ENCODE measurements at regions not wholly inside any gene's neighbourhood (a gene's known extent, or its start where the extent isn't known, plus 50 kb on each side); places are given as distances from the start of the nearest gene placed in this dataset.

GRCh38 chr2:156845806-156846558 lies 409.8 kb downstream of the GPD2 start:
- no peak overlapping the region for H3K4me3 ChIP-seq (replicated peaks in 1 of 3; ENCODE audit: insufficient read depth in 1 of 3, low read depth in 1 of 3, low read length in 3 of 3)
- no peak overlapping the region for H3K9ac ChIP-seq (replicated peaks; ENCODE audit: extremely low read depth, insufficient read depth, low read length)
- no peaks in the 10 kb centered on the region for H3K27me3 ChIP-seq (ENCODE audit: control insufficient read depth in 2 of 2, insufficient read depth in 2 of 2, low read length in 2 of 2)
- no peaks in the 10 kb centered on the region for H3K9me3 ChIP-seq (replicated peaks; ENCODE audit: control insufficient read depth, insufficient read depth, low read length)
- H3K79me2 ChIP-seq (ENCODE audit: control insufficient read depth, insufficient read depth, low read length): no peaks in the 10 kb centered on the region
- no peak overlapping the region for H3K4me2 ChIP-seq (ENCODE audit: insufficient read depth, low read length)
- dilution Hi-C loops (cut with MboI; ENCODE audit: extremely low pct_ligation_motif_present, low sequenced_read_pairs): no loop called here
- H3K4me1 ChIP-seq (ENCODE audit: control insufficient read depth, extremely low read depth, insufficient read depth, low read length): no peaks in the 10 kb centered on the region
- H3K36me3 ChIP-seq (ENCODE audit: control insufficient read depth in 2 of 2, extremely low read depth in 1 of 2, insufficient read depth in 2 of 2, low read length in 2 of 2): no peaks in the 10 kb centered on the region
- no peak for FAIRE-seq
- intact Hi-C loops (cut with micrococcal nuclease): no loop called here
- no peaks in the 10 kb centered on the region for H4K20me1 ChIP-seq (replicated peaks; ENCODE audit: control insufficient read depth, extremely low read depth, insufficient read depth, low read length)
- CTCF ChIA-PET: interaction anchor here (1.0 kb wide), 1 partner anchor 19 kb away, joined by 3 read pairs; no protein-coding TSS in a partner anchor
- no peak overlapping the region for H2AFZ ChIP-seq (ENCODE audit: low read depth, low read length)
- H3K9me1 ChIP-seq (replicated peaks; ENCODE audit: control insufficient read depth, extremely low read depth, insufficient read depth, low read length): no peaks in the 10 kb centered on the region
- POLR2A ChIA-PET: no interaction called here
- no TSS peak for BruUV-seq (replicated peaks)
- DNase-seq (ENCODE audit: low read depth, low spot score): no peak
- TF ChIP-seq JUN (IDR thresholded peaks at IDR 0.05; ENCODE audit: borderline replicate concordance, insufficient read depth, insufficient read length, low read depth): no peak
- no peak for TF ChIP-seq CTCF (IDR thresholded peaks at IDR 0.05; ENCODE audit: extremely low read depth in 1 of 2, insufficient read depth in 1 of 2, low read depth in 1 of 2, low read length in 2 of 2)
- TF ChIP-seq MYC (IDR thresholded peaks at IDR 0.05; ENCODE audit: low read depth, low read length): no peak
- TF ChIP-seq FOS (IDR thresholded peaks at IDR 0.05; ENCODE audit: borderline replicate concordance, insufficient read depth, low read length): no peak
- TF ChIP-seq POLR2A (IDR thresholded peaks at IDR 0.05; ENCODE audit: low read depth, low read length): no peak
- no peak for TF ChIP-seq POLR2AphosphoS5 (IDR thresholded peaks at IDR 0.05; ENCODE audit: insufficient read depth, low read depth, low read length)
- H3K27ac ChIP-seq (ENCODE audit: insufficient read depth, low read depth, low read length): no peak overlapping the region

Measured in endothelial cell of umbilical vein (primary cell).